ENCODE measurements at regions not wholly inside any gene's neighbourhood (a gene's known extent, or its start where the extent isn't known, plus 50 kb on each side); places are given as distances from the start of the nearest gene placed in this dataset.

DNA sequence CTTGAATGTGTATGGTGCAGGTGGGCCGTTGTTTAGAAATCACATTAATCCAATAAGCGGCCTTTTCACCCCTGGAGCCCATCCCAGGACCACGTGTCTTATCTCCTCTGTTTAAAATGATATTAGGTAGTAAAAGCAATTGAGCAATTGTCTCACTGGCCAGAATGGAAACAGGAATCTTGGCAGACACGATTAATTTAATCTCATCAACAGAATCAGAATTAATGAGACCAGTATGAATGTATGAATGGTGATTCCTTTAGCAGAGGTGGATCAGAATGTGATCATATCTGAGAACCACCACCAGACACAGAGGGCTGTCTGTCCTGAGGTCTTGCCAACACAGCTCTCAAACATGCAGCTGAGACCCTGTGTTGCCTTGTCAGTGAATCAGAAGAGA lies 1591.4 kb downstream of the REEP3 start:
- Mint-ChIP-seq H3K27ac (ENCODE audit: unreplicated experiment) (no peak overlapping the region), H3K27me3 (ENCODE audit: low read depth) (no peaks in the 10 kb centered on the region), H3K36me3 (ENCODE audit: low read depth) (no peaks in the 10 kb centered on the region), H3K4me3 (ENCODE audit: unreplicated experiment) (no peak overlapping the region), H3K4me1 (ENCODE audit: low read depth) (no peaks in the 10 kb centered on the region), H3K9me3 (ENCODE audit: low read depth) (peaks cover 4% of the 10 kb centered on the region)
- DNase-seq (ENCODE audit: low spot score) = no peak
- TF ChIP-seq, protein P1, sequence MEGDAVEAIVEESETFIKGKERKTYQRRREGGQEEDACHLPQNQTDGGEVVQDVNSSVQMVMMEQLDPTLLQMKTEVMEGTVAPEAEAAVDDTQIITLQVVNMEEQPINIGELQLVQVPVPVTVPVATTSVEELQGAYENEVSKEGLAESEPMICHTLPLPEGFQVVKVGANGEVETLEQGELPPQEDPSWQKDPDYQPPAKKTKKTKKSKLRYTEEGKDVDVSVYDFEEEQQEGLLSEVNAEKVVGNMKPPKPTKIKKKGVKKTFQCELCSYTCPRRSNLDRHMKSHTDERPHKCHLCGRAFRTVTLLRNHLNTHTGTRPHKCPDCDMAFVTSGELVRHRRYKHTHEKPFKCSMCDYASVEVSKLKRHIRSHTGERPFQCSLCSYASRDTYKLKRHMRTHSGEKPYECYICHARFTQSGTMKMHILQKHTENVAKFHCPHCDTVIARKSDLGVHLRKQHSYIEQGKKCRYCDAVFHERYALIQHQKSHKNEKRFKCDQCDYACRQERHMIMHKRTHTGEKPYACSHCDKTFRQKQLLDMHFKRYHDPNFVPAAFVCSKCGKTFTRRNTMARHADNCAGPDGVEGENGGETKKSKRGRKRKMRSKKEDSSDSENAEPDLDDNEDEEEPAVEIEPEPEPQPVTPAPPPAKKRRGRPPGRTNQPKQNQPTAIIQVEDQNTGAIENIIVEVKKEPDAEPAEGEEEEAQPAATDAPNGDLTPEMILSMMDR (IDR thresholded peaks at IDR 0.05) = no peak

DNA sequence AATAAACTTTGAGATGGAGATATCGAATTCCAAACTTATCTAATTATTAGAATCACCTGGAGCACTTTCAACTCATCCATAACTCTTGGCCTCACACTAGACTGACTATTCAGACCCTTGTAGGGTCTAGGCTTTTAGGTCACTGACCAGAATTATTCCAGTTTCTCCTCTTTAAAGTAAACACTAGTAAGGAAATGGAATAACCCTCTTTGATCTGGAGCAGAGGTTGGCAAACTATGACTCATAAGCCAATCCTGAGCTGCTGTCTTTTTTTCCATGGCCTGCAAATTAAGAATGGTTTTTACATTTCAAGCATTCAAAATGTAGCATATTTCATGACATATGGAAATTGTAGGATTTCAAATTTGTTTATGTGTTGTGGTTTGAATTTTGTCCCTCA lies 1601.9 kb downstream of the REEP3 start:
- no peaks in the 10 kb centered on the region for H3K27me3 Mint-ChIP-seq (ENCODE audit: low read depth)
- no peak overlapping the region for H3K4me3 Mint-ChIP-seq (ENCODE audit: unreplicated experiment)
- no peaks in the 10 kb centered on the region for H3K4me1 Mint-ChIP-seq (ENCODE audit: low read depth)
- H3K9me3 Mint-ChIP-seq (ENCODE audit: low read depth) = peaks cover 10% of the 10 kb centered on the region
- no peak for DNase-seq (ENCODE audit: low spot score)
- no peaks in the 10 kb centered on the region for H3K36me3 Mint-ChIP-seq (ENCODE audit: low read depth)
- TF ChIP-seq, protein P1 (IDR thresholded peaks at IDR 0.05) = no peak
- H3K27ac Mint-ChIP-seq (ENCODE audit: unreplicated experiment) = no peak overlapping the region

DNA sequence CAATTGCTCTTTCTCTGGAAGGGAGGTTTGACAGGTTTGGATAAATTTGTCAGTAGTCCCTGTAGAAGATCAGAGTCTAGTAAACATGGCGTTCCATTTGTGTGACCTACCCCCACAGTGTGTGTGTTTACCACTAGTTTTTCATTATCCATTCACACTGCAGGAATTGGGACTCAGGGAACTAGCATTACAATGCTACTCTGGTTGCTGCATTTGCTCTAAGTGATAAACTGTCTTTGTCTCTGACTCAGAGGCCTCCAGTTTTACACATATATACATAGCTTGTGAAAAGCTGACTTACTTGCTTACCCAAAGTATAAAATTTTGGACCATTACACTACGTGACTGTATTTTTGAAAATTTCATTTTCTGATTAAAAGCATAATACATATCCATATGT lies 1604.0 kb downstream of the REEP3 start:
- TF ChIP-seq, protein P1 (IDR thresholded peaks at IDR 0.05) = no peak
- no peak overlapping the region for H3K4me3 Mint-ChIP-seq (ENCODE audit: unreplicated experiment)
- no peak overlapping the region for H3K27ac Mint-ChIP-seq (ENCODE audit: unreplicated experiment)
- H3K4me1 Mint-ChIP-seq (ENCODE audit: low read depth) = no peaks in the 10 kb centered on the region
- H3K27me3 Mint-ChIP-seq (ENCODE audit: low read depth) = peaks cover 2% of the 10 kb centered on the region
- no peaks in the 10 kb centered on the region for H3K36me3 Mint-ChIP-seq (ENCODE audit: low read depth)
- DNase-seq (ENCODE audit: low spot score) = no peak
- H3K9me3 Mint-ChIP-seq (ENCODE audit: low read depth) = peaks cover 7% of the 10 kb centered on the region

DNA sequence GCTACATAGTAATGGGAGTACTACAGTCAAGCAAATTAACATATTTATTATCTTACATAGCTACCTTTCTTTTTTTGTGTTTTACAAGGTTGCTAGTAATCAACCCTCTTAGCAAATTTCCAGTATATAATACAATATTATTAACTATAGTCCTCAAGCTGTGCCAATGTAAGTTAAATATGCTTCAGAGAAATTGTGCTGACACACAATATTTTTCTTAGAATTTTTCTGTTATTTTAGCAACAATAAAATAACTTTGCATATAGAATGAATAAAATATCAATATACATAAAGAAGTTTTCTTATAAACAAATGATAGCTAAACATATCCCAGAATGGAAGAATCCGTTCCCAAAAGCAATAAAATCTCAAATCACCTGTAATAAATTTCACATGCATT lies 1605.1 kb downstream of the REEP3 start:
- no peak for DNase-seq (ENCODE audit: low spot score)
- H3K9me3 Mint-ChIP-seq (ENCODE audit: low read depth) = no peaks in the 10 kb centered on the region
- H3K4me1 Mint-ChIP-seq (ENCODE audit: low read depth) = no peaks in the 10 kb centered on the region
- no peak overlapping the region for H3K27ac Mint-ChIP-seq (ENCODE audit: unreplicated experiment)
- H3K4me3 Mint-ChIP-seq (ENCODE audit: unreplicated experiment) = no peak overlapping the region
- TF ChIP-seq, protein P1 (IDR thresholded peaks at IDR 0.05) = no peak
- no peaks in the 10 kb centered on the region for H3K36me3 Mint-ChIP-seq (ENCODE audit: low read depth)
- peaks cover 2% of the 10 kb centered on the region for H3K27me3 Mint-ChIP-seq (ENCODE audit: low read depth)

DNA sequence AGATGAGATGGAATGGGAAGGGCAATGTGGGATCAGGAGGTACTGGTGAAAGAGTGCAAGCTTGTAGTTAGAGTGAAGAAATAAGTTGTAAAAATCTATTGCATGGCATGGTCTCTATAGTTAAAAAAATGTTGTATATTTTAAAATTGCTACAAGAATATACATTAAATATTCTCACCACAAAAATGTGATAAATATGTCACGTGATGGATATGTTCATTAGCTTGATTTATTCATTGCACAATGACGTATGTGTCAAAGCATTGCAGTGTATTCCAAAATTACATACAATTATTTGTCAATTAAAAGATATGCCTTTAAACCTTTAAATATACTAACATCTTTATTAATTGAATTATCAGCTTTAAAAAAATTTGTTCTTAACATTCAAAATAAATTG lies 1607.1 kb downstream of the REEP3 start:
- DNase-seq (ENCODE audit: low spot score) = no peak
- H3K27me3 Mint-ChIP-seq (ENCODE audit: low read depth) = peaks cover 2% of the 10 kb centered on the region
- no peak overlapping the region for H3K27ac Mint-ChIP-seq (ENCODE audit: unreplicated experiment)
- TF ChIP-seq, protein P1 (IDR thresholded peaks at IDR 0.05) = no peak
- no peaks in the 10 kb centered on the region for H3K36me3 Mint-ChIP-seq (ENCODE audit: low read depth)
- H3K4me1 Mint-ChIP-seq (ENCODE audit: low read depth) = no peaks in the 10 kb centered on the region
- H3K9me3 Mint-ChIP-seq (ENCODE audit: low read depth) = no peaks in the 10 kb centered on the region
- no peak overlapping the region for H3K4me3 Mint-ChIP-seq (ENCODE audit: unreplicated experiment)
